Suprapubic skin (tissue), 3 donors: ENCODE measurements at regions not wholly inside any gene's neighbourhood (a gene's known extent, or its start where the extent isn't known, plus 50 kb on each side); places are given as distances from the start of the nearest gene placed in this dataset.

ENCODE experiments used
- POLR2AphosphoS5 ChIP-seq, 3 donors: sonication (generic); formaldehyde crosslinking; IDR thresholded peaks; one replicate each; pipeline ENCODE4 v1.6.1; 2017; ENCODE audit warnings: antibody characterized with exemption in 3 of 3
- TF ChIP-seq, protein P1 (sequence below), 2 donors: fragments of 200-600 bp in 1 of 2; fragments of 450-650 bp in 1 of 2; sonication (generic) in 1 of 2; IDR thresholded peaks; one replicate each; pipeline ENCODE4 v1.5.1; 2016 to 2019; ENCODE audit warnings: antibody characterized with exemption in 2 of 2, mild to moderate bottlenecking in 1 of 2, moderate library complexity in 1 of 2

DNA sequence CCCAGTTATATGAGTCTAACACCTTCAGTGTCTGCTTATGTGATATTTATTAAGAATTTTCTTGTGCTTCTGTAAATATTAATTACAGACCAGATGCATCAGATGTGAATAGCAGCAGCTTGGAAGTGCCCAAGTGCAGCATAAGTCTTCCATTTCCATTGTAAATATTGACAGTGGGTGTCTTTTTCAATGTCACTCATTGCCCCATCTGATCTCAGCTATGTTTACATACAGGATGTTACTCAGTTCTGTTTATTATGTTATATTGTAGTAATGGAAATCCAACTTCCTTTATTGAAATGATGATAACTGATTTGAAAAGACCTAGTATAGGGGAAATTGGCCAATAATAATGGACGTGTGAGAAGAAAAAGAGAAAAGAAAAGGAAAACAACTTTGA is 296.7 kb downstream of the SAMD5 start:
- TF ChIP-seq, protein P1, sequence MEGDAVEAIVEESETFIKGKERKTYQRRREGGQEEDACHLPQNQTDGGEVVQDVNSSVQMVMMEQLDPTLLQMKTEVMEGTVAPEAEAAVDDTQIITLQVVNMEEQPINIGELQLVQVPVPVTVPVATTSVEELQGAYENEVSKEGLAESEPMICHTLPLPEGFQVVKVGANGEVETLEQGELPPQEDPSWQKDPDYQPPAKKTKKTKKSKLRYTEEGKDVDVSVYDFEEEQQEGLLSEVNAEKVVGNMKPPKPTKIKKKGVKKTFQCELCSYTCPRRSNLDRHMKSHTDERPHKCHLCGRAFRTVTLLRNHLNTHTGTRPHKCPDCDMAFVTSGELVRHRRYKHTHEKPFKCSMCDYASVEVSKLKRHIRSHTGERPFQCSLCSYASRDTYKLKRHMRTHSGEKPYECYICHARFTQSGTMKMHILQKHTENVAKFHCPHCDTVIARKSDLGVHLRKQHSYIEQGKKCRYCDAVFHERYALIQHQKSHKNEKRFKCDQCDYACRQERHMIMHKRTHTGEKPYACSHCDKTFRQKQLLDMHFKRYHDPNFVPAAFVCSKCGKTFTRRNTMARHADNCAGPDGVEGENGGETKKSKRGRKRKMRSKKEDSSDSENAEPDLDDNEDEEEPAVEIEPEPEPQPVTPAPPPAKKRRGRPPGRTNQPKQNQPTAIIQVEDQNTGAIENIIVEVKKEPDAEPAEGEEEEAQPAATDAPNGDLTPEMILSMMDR (IDR thresholded peaks at IDR 0.05) = no peak
- TF ChIP-seq POLR2AphosphoS5 (IDR thresholded peaks at IDR 0.05) = no peak
